Stimulated activated CD8-positive, alpha-beta memory T cell treated with anti-CD3 and anti-CD28 coated beads, Interleukin-12 subunit alpha, Interleukin-12 subunit beta, amount 100 ng/mL, for 1 hour (primary cell): ENCODE measurements at regions not wholly inside any gene's neighbourhood (a gene's known extent, or its start where the extent isn't known, plus 50 kb on each side); places are given as distances from the start of the nearest gene placed in this dataset.

Source experiments
- DNase-seq: peaks from one replicate; pipeline ENCODE4 v3.0.0-alpha.2; 2020; ENCODE audit warnings: low read depth

GRCh38 chr18:77448046-77448445 is 198.4 kb downstream of the GALR1 start:
- DNase-seq = no peak

- no peak for DNase-seq
Observed at GRCh38 chr18:77455004-77455403, 205.4 kb downstream of the GALR1 start.

- DNase-seq = no peak
Observed at GRCh38 chr18:77457681-77458080, 208.0 kb downstream of the GALR1 start.

DNA sequence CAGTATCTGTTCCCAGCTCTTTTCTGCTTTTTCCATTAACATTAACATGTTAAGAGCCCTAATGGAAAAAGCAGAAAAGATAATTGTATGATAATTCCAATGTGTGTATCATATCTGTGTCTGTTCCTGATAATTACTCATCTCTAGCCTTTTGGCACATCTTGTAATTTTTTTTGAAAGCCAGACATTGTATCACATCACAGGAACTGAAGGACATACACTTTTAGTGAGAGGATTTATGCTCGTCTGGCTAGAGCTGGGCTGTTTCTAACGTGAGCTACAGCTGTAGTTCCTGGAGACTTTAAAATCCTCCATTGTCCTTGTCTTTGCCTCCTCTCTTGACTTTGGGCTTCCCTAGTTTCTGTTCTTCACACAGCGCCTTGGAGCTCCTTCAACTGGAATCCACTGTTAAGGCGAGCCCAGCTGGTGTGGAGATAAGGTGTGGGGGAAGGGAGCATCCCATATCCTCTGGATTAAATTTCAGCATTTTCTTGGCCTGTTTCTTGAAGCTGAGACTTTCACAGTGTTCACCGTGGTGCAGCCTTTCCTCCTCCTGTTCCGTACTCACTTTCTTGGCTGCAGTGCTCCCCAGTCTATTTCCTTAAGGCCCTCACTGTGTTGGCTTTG is 211.5 kb downstream of the GALR1 start:
- no peak for DNase-seq

GRCh38 chr18:77464917-77465316 is 215.3 kb downstream of the GALR1 start:
- DNase-seq = no peak

DNA sequence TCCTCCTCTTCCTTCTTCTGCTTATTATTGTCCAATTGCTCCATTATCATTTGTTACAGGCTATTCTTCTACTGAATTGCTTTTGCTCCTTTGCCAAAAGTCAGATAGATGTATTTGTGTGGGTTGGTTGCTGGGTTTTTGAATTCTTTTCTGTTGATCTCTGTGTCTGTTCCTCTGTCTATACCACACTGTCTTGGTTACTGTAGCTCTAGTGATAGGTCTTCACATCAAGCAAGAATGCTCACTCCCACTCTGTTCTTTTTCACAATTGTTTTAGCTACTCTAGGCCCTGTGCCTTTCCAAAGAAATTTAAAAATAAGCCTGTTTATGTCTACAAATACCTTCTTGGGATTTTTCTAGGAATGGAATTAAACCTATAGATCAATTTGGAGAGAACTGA is 217.2 kb downstream of the GALR1 start:
- no peak for DNase-seq

- DNase-seq = no peak
Observed at GRCh38 chr18:77469131-77469530, 219.5 kb downstream of the GALR1 start.

DNA sequence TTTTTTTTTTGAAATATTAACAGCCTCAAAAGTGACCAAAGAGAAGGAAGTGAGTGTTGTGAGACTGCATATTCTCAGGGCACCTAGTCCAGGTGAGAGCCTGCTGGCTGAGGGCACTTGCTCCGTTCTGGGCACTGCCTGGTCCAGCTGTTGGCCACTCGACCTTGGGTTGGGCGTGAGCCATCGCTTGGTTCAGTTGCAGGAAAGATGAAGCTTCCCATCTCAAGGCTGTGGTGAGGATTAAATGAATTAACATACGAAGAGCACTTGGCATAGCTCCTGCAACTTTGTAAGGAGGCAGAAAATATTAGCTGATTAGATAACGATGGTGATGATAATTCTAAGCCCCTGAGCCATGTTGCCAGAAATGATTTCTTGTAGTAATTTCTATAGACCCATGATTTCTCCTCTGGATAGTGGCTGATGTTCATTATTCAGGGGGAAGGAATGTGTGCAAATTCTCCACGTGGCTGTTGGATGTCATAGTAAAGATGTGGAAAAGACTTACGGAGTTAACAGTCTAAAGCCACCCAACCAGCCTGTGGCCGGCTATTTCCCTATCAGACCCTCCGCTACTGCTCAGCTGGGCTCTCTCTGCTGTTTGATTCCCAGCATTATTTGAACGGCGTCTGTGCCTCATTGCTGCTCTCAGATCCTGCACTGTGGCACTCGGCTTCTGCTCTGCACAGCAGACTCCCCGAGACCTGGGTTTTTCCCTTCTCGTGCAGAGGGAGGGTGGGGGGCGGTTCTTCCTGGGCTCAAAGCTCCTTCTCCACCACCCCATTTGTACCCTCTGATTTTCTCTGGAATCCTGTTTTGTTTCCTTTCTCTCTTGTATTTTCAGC is 221.1 kb downstream of the GALR1 start:
- no peak for DNase-seq

DNA sequence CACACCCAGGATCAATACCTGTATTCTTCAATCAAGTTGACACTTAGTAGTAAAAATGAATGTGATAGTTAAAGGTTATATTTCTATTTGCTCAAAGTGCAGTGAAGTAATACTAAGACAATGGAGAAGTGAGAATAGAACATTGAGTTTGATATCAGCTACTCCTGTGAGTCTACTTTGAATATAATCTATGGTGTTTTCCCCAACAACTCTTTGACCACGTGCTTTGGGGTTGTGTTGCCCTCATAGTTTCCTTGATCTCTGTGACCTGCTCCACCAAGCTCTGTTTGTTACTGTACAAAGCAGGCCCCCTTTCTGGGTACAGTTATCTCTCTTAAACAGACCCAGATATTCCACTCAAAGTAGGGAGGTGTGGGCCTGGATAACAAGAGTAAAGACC is 222.9 kb downstream of the GALR1 start:
- no peak for DNase-seq

DNA sequence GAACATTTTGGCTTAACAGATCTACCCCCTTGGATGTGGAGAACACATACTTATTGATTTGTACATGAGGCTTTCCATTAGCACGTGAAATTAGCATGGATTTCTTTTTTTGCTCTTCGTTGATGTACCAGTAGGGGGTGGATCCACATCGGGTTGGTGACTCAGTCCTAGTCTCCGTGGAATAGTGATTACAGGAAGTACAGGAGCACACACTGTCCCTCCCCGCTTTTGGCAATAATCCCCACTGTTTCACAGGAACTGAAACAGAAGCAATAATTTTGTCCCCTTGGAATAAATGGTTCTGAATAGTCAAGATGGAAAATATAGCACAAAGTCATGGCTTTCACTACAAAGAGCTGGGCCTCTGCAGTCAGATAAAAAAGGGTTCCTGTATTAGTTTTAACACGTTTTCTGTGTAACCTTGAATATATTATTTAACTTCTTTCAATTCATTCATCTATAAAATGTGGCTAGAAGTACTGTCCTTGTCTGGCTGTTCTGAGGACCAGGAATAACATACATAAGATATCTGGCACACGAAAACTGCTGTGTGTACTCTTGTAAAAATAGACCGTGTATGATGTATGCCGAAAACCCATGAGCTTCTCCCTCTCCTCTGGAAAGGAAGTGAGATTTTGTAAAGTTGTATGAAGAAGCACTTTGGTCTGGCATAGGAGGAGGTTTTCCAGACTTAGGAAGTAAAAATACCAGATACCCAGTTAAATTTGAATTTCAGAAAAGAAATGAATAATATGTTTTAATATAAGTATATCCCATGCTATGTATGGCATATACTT is 229.2 kb downstream of the GALR1 start:
- DNase-seq = no peak

DNA sequence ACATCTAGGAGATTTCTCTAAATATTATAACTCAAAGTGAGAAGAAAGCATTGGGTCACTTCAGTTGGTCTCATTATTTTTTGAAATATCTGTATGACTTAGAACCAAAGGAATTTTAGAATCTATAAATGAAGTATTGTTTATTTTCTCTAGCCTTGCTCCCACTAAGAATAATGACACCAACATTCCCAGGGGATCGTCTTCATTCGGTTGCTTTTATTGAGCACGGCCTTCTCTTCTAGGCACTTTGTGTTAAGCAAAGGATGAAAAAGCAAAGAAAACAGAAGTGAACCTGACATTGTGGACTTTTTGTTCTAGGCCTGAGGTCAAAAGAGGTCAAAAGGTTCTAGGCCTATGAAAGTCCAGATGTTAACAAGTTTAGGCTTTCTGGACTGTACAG is 231.9 kb downstream of the GALR1 start:
- DNase-seq = no peak

- no peak for DNase-seq
Observed at GRCh38 chr18:77482190-77483085, 232.8 kb downstream of the GALR1 start.

DNA sequence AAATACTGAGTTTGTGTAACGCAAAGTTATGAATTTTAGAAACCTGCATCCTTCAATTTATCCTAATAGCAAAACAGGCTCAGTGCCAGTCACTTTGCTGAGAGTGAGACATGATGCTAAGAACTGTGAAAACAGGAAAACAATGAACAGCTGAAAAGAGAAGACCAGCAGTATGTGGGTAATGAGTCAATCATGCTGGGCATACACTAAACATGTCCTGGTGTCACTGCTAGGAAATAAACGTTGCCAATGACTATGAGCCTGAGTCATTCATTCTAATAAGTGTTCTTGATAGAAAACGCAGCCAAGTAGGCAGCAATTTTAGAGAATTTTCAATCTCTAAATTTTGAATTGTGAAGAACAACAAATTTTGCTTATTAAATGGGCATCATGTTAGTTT is 237.3 kb downstream of the GALR1 start:
- no peak for DNase-seq

GRCh38 chr18:77487951-77488740 is 238.5 kb downstream of the GALR1 start:
- DNase-seq = no peak

DNA sequence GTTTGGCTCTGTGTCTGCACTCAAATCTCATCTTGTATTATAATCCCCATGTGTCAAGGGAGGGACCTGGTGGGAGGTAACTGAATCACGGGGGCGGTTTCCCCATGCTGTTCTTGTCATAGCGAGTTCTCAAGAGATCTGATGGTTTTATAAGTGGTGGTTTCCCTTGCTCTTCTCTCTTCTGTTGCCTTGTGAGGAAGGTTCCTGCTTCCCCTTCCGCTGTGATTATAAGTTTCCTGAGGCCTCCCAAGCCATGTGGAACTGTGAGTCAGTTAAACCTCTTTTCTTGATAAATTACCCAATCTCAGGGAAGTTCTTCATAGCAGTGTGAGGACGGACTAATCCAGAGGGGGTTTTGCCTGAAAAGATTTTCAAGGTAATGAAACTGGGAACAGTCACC is 245.4 kb downstream of the GALR1 start:
- no peak for DNase-seq

- no peak for DNase-seq
Observed at GRCh38 chr18:77495982-77496690, 246.5 kb downstream of the GALR1 start.

DNA sequence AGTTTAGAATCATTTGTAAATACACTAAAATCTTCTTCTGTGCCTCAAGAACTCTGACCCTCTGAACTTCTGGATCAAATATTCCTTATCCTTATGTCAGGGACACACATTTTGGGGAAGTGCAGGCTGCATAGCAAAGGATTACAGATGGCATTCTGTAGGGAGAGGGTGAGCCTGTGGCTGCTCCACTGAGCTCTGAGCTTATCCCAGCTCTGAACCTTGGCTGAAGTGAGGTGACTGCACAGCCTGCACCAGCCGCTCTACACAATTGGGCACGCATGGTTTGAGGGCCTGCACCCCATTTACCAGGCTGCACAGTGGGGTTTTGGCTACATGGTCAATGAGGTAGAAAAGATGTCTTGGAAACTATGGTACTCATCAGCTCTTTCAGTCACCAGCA is 251.6 kb downstream of the GALR1 start:
- no peak for DNase-seq

GRCh38 chr18:77505499-77505898 is 255.9 kb downstream of the GALR1 start:
- no peak for DNase-seq

DNA sequence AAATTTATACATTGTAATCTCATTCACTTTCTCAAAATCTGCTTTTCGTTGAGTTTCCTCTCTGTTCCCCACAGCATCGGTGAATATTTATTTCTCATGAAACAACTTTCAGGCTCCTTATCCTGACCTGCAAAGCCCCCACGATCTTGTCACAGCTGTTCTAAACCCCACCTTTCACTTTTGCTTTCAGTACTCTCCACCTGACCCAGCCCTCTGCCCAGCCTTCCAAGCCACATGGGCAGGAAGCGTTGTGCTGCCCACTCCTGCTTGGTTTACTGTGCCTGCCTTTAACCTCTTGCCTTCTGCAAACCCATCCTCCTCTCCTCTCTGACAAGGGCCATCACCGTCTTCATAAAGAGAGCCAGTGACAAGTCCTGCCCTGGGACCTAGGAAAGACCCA is 262.5 kb downstream of the GALR1 start:
- no peak for DNase-seq

DNA sequence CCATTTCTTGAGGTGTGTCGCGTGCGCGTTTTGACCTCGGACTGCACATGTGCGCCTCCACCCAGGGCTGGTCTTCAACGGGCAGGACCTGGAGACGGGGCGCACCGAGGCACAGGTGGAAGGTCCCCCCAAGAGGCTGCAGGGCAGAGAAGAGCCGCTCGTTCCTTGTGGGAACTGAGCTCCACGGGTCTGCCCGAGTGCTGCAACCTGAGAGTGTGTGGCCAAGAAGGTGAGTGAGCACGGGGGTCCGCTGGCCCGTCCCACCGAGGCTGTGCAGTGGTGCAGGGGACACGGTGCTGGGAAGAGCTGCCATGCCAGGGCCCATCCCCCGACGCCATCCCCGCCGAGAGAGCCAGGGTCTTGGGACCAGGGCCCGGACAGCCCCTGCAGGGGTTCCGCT is 268.3 kb downstream of the GALR1 start:
- no peak for DNase-seq
